Neutrophil (primary cell): ENCODE measurements at regions not wholly inside any gene's neighbourhood (a gene's known extent, or its start where the extent isn't known, plus 50 kb on each side); places are given as distances from the start of the nearest gene placed in this dataset.
"Not testable (repeated sequence)": the region's sequence is repeated elsewhere in the genome, so short reads cannot be mapped to it uniquely, and the experiment has no call there.

ENCODE experiments used
- H3K27ac ChIP-seq: fragments of 200-600 bp; sonication (generic); 2 replicates; pipeline ENCODE4 v1.5.1; 2016; ENCODE audit warnings: mild to moderate bottlenecking, moderate library complexity
- H3K27me3 ChIP-seq: fragments of 200-600 bp; sonication (generic); 2 replicates; pipeline ENCODE4 v1.6.0; 2016; ENCODE audit warnings: mild to moderate bottlenecking
- H3K36me3 ChIP-seq: fragments of 200-600 bp; sonication (generic); 2 replicates; pipeline ENCODE4 v1.5.1; 2017
- H3K4me1 ChIP-seq, 2 experiments: fragments of 200-600 bp in 1 of 2; sonication (generic) in 1 of 2; 1 replicate in 1 of 2; 2 replicates in 1 of 2; pipeline versions ENCODE4 v1.5.1 to v1.6.1; 2013 to 2016; ENCODE audit warnings: low read depth in 1 of 2, low read length in 1 of 2, mild to moderate bottlenecking in 1 of 2, moderate library complexity in 1 of 2; ENCODE audit not compliant: control insufficient read depth in 1 of 2, insufficient read depth in 1 of 2
- H3K4me3 ChIP-seq, 2 experiments: fragments of 200-600 bp in 1 of 2; sonication (generic) in 1 of 2; 1 replicate in 1 of 2; 2 replicates in 1 of 2; pipeline ENCODE4 v1.5.1; 2013 to 2016; ENCODE audit warnings: low read depth in 1 of 2, low read length in 1 of 2, mild to moderate bottlenecking in 1 of 2, moderate library complexity in 1 of 2
- H3K9me3 ChIP-seq: fragments of 200-600 bp; sonication (generic); 2 replicates; pipeline ENCODE4 v1.5.1; 2016
- CTCF ChIP-seq: fragments of 200-600 bp; sonication (generic); IDR thresholded peaks from 2 replicates; pipeline ENCODE4 v1.5.1; 2016; ENCODE audit warnings: antibody characterized with exemption

- H3K9me3 ChIP-seq: no peaks in the 10 kb centered on the region
- no peaks in the 10 kb centered on the region for H3K4me1 ChIP-seq
- no peaks in the 10 kb centered on the region for H3K27me3 ChIP-seq
- no peak for TF ChIP-seq CTCF
- no peaks in the 10 kb centered on the region for H3K36me3 ChIP-seq
- H3K27ac ChIP-seq: no peak overlapping the region
- H3K4me3 ChIP-seq: no peak overlapping the region
Observed at GRCh38 chr3:170656284-170656683, 70.4 kb upstream of the SLC7A14 start.

GRCh38 chr3:170653801-170654200, 67.9 kb upstream of the SLC7A14 start:
- TF ChIP-seq CTCF: no peak
- no peaks in the 10 kb centered on the region for H3K9me3 ChIP-seq

GRCh38 chr3:170651260-170651845, 65.5 kb upstream of the SLC7A14 start:
- H3K27me3 ChIP-seq: no peaks in the 10 kb centered on the region
- no peak for TF ChIP-seq CTCF
- no peaks in the 10 kb centered on the region for H3K9me3 ChIP-seq
- H3K4me3 ChIP-seq: no peak overlapping the region
- H3K36me3 ChIP-seq: no peaks in the 10 kb centered on the region
- H3K27ac ChIP-seq: no peak overlapping the region
- no peaks in the 10 kb centered on the region for H3K4me1 ChIP-seq

More at GRCh38 chr3:170653801-170654200, 67.9 kb upstream of the SLC7A14 start:
- no peak overlapping the region for H3K4me3 ChIP-seq
- no peak overlapping the region for H3K27ac ChIP-seq
- H3K4me1 ChIP-seq: no peaks in the 10 kb centered on the region
- no peaks in the 10 kb centered on the region for H3K27me3 ChIP-seq
- no peaks in the 10 kb centered on the region for H3K36me3 ChIP-seq

GRCh38 chr3:170650557-170650956, 64.7 kb upstream of the SLC7A14 start:
- not testable (repeated sequence) for H3K36me3 ChIP-seq, H3K27ac ChIP-seq, H3K27me3 ChIP-seq

GRCh38 chr3:170644711-170645110, 58.8 kb upstream of the SLC7A14 start:
- H3K36me3 ChIP-seq: no peaks in the 10 kb centered on the region
- H3K9me3 ChIP-seq: no peaks in the 10 kb centered on the region
- H3K4me3 ChIP-seq: no peak overlapping the region
- no peak for TF ChIP-seq CTCF
- H3K27me3 ChIP-seq: no peaks in the 10 kb centered on the region
- H3K27ac ChIP-seq: no peak overlapping the region
- H3K4me1 ChIP-seq: no peaks in the 10 kb centered on the region

More at GRCh38 chr3:170650557-170650956, 64.7 kb upstream of the SLC7A14 start:
- H3K4me1 ChIP-seq, H3K4me3 ChIP-seq, H3K9me3 ChIP-seq: not testable (repeated sequence)

GRCh38 chr3:170643831-170644230, 58.0 kb upstream of the SLC7A14 start:
- TF ChIP-seq CTCF: no peak
- H3K36me3 ChIP-seq: no peaks in the 10 kb centered on the region
- H3K27ac ChIP-seq: no peak overlapping the region
- no peaks in the 10 kb centered on the region for H3K27me3 ChIP-seq
- no peaks in the 10 kb centered on the region for H3K4me1 ChIP-seq
- no peak overlapping the region for H3K4me3 ChIP-seq
- no peaks in the 10 kb centered on the region for H3K9me3 ChIP-seq
